Tibial artery (tissue), 4 donors: ENCODE measurements at regions not wholly inside any gene's neighbourhood (a gene's known extent, or its start where the extent isn't known, plus 50 kb on each side); places are given as distances from the start of the nearest gene placed in this dataset.

Experiments
- DNase-seq, 2 donors: peaks; one replicate each; pipeline ENCODE4 v3.0.0-alpha.2; 2019
- H3K27ac ChIP-seq, 2 donors: fragments of 200-600 bp; sonication (generic) in 1 of 2; 1 replicate in 1 of 2; 2 replicates in 1 of 2; pipeline ENCODE4 v1.5.1; 2018 to 2019; ENCODE audit warnings: mild to moderate bottlenecking in 1 of 2
- H3K27me3 ChIP-seq, 2 donors: fragments of 200-600 bp; sonication (generic) in 1 of 2; one replicate each; pipeline versions ENCODE4 v1.5.1 to v1.6.0; 2016 to 2019
- H3K36me3 ChIP-seq, 3 donors: fragments of 200-600 bp; sonication (generic) in 2 of 3; one replicate each; pipeline ENCODE4 v1.5.1; 2016 to 2019; ENCODE audit warnings: mild to moderate bottlenecking in 2 of 3
- H3K4me1 ChIP-seq, 4 donors: fragments of 200-600 bp; sonication (generic) in 2 of 4; 1 replicate in 3 of 4; 2 replicates in 1 of 4; pipeline ENCODE4 v1.5.1; 2016 to 2019
- H3K4me3 ChIP-seq, 2 donors: fragments of 200-600 bp; sonication (generic) in 1 of 2; 1 replicate in 1 of 2; 2 replicates in 1 of 2; pipeline ENCODE4 v1.5.1; 2018 to 2019; ENCODE audit warnings: mild to moderate bottlenecking in 2 of 2
- H3K9me3 ChIP-seq, 3 donors: fragments of 200-600 bp; sonication (generic) in 1 of 3; one replicate each; pipeline ENCODE4 v1.5.1; 2016 to 2019
- CTCF ChIP-seq, 2 experiments: fragments of 200-600 bp in 1 of 2; fragments of 450-650 bp in 1 of 2; IDR thresholded peaks; one replicate each; pipeline ENCODE4 v1.5.1; 2017 to 2019; ENCODE audit warnings: antibody characterized with exemption in 2 of 2, mild to moderate bottlenecking in 1 of 2, moderate library complexity in 1 of 2
- intact Hi-C: fragments of 100-400 bp; cut with DNase I; formaldehyde crosslinking; loops from one replicate; pipeline ENCODE4 v1.15.0; 2023; ENCODE audit warnings: low total_unique reads

- no peak for TF ChIP-seq CTCF (IDR thresholded peaks at IDR 0.05)
Observed at GRCh38 chr11:22555881-22556280, 69.7 kb downstream of the FANCF start.

GRCh38 chr11:22554221-22554620 is 71.4 kb downstream of the FANCF start:
- Histone ChIP-seq H3K4me3 (no peak overlapping the region), H3K4me1 (no peaks in the 10 kb centered on the region), H3K27ac (no peak overlapping the region), H3K36me3 (no peaks in the 10 kb centered on the region), H3K27me3 (no peaks in the 10 kb centered on the region), H3K9me3 (no peaks in the 10 kb centered on the region)
- intact Hi-C loops, result no loop called here
- no peak for TF ChIP-seq CTCF (IDR thresholded peaks at IDR 0.05)
- no peak for DNase-seq

More at GRCh38 chr11:22555881-22556280, 69.7 kb downstream of the FANCF start:
- H3K27me3 ChIP-seq, result no peaks in the 10 kb centered on the region
- intact Hi-C loops, result no loop called here
- DNase-seq, result no peak
- H3K4me1 ChIP-seq, result no peaks in the 10 kb centered on the region
- no peaks in the 10 kb centered on the region for H3K36me3 ChIP-seq
- no peak overlapping the region for H3K4me3 ChIP-seq
- no peaks in the 10 kb centered on the region for H3K9me3 ChIP-seq
- no peak overlapping the region for H3K27ac ChIP-seq

- TF ChIP-seq CTCF (IDR thresholded peaks at IDR 0.05), result no peak
- H3K36me3 ChIP-seq, result no peaks in the 10 kb centered on the region
- no peaks in the 10 kb centered on the region for H3K4me1 ChIP-seq
- no peaks in the 10 kb centered on the region for H3K27me3 ChIP-seq
- no peak overlapping the region for H3K4me3 ChIP-seq
- DNase-seq, result no peak
- H3K27ac ChIP-seq, result no peak overlapping the region
- intact Hi-C loops, result no loop called here
- no peaks in the 10 kb centered on the region for H3K9me3 ChIP-seq
Observed at GRCh38 chr11:22552885-22553284, 72.7 kb downstream of the FANCF start.

GRCh38 chr11:22546746-22547145 is 78.9 kb downstream of the FANCF start:
- Histone ChIP-seq H3K36me3 (no peaks in the 10 kb centered on the region), H3K27me3 (no peaks in the 10 kb centered on the region), H3K27ac (no peak overlapping the region), H3K4me3 (no peak overlapping the region), H3K9me3 (no peaks in the 10 kb centered on the region), H3K4me1 (no peaks in the 10 kb centered on the region)
- DNase-seq, result no peak
- TF ChIP-seq CTCF (IDR thresholded peaks at IDR 0.05), result no peak
- intact Hi-C loops, result no loop called here

- no peak for DNase-seq
- Histone ChIP-seq H3K36me3 (no peaks in the 10 kb centered on the region), H3K27me3 (no peaks in the 10 kb centered on the region), H3K27ac (no peak overlapping the region), H3K4me3 (no peak overlapping the region), H3K4me1 (no peaks in the 10 kb centered on the region), H3K9me3 (no peaks in the 10 kb centered on the region)
- no peak for TF ChIP-seq CTCF (IDR thresholded peaks at IDR 0.05)
- intact Hi-C loops, result no loop called here
Observed at GRCh38 chr11:22543261-22543660, 82.4 kb downstream of the FANCF start.

GRCh38 chr11:22539821-22540256 is 85.8 kb downstream of the FANCF start:
- no peaks in the 10 kb centered on the region for H3K9me3 ChIP-seq
- no peaks in the 10 kb centered on the region for H3K4me1 ChIP-seq
- no peak for DNase-seq
- intact Hi-C loops, result no loop called here
- no peak overlapping the region for H3K4me3 ChIP-seq
- no peaks in the 10 kb centered on the region for H3K36me3 ChIP-seq
- H3K27me3 ChIP-seq, result no peaks in the 10 kb centered on the region
- no peak overlapping the region for H3K27ac ChIP-seq
- TF ChIP-seq CTCF (IDR thresholded peaks at IDR 0.05), result no peak
